ENCODE measurements at regions not wholly inside any gene's neighbourhood (a gene's known extent, or its start where the extent isn't known, plus 50 kb on each side); places are given as distances from the start of the nearest gene placed in this dataset.

DNA sequence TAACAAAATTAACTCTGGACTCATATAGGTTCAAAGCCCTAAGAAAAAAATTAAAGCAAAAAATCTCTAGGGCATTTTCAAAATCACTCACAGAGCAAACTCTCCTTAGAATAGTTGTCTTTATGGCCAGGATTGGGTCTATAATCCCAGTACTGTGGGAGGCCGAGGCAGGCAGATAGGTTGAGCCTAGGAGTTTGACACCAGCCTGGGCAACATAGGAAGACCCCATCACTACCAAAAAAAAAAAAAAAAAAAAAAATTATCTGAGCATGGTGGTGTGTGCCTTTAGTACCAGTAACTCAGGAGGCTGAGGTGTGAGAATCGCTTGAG lies 378.1 kb upstream of the TGFBR2 start:
- H3K4me1 ChIP-seq (ENCODE audit: insufficient read depth, low read length): peaks cover 8% of the 10 kb centered on the region; the same call in 1 of the 2 replicates
- no peak overlapping the region for H3K9ac ChIP-seq (ENCODE audit: low read depth, low read length)
- no peaks in the 10 kb centered on the region for H3K9me3 ChIP-seq (ENCODE audit: control insufficient read depth, insufficient read depth, low read length)
- H3K36me3 ChIP-seq (ENCODE audit: insufficient read depth, low read length): no peaks in the 10 kb centered on the region

DNA sequence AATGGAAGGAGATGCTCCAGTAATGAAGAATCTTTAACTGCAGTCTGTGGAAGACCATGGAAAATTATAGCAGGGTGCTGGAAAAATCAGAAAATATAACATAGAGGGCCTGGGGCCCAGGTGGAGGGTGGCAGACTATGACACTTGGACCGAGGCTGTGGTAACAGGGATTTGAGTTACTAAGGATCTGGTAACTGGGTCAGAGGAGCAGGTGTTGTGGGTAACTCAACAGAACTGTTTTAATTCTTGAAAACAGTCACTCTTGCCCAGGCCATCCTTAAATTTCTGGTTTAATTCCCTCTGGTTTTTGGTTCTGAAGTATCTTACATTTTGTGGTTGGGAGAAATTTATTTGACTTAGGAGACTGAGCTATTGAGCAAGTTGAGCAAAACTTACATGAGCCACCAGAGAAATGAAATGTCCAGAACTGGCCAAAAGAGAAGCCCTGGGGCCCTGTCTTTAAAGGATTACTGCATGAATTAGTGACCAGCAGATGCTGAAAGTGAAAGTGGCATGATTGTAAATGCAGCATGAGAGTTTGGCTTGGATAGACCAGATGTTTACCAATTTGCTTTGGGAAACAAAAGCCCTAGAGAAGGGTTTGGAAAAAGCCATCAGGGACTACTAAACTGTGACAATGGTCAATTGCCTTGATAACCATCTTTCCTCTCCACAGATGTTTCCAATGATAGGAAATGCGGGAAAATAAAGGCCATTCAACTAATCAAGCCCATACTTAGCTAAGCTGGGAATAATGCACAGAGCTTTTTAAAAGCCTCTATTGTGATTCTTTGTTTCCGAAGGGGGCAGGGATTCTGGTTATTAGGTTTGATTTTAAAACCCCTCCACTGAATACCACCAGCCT lies 374.9 kb upstream of the TGFBR2 start:
- no peak overlapping the region for H3K9ac ChIP-seq (ENCODE audit: low read depth, low read length)
- peaks cover 8% of the 10 kb centered on the region; the same call in 1 of the 2 replicates for H3K4me1 ChIP-seq (ENCODE audit: insufficient read depth, low read length)
- H3K36me3 ChIP-seq (ENCODE audit: insufficient read depth, low read length): no peaks in the 10 kb centered on the region
- no peaks in the 10 kb centered on the region for H3K9me3 ChIP-seq (ENCODE audit: control insufficient read depth, insufficient read depth, low read length)

DNA sequence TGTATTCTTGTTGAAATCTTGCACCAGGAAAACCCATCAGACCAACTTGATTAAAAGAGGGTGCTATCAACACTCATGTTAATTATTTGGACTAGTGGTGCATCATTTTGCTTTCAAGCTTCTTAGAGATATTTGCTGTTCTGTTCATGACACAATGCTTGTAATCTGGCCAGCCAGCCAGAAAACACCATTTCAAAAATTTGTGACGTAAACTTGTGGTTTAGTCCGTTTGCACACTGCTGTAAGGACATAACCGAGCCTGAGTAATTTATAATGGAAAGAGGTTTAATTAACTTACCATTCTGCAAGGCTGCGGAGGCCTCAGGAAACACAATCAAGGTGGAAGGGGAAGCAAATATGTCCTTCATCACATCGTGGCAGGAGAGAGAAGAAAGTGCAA lies 374.3 kb upstream of the TGFBR2 start:
- no peaks in the 10 kb centered on the region for H3K36me3 ChIP-seq (ENCODE audit: insufficient read depth, low read length)
- H3K9ac ChIP-seq (ENCODE audit: low read depth, low read length): no peak overlapping the region
- H3K9me3 ChIP-seq (ENCODE audit: control insufficient read depth, insufficient read depth, low read length): no peaks in the 10 kb centered on the region
- peaks cover 8% of the 10 kb centered on the region; the same call in 1 of the 2 replicates for H3K4me1 ChIP-seq (ENCODE audit: insufficient read depth, low read length)

DNA sequence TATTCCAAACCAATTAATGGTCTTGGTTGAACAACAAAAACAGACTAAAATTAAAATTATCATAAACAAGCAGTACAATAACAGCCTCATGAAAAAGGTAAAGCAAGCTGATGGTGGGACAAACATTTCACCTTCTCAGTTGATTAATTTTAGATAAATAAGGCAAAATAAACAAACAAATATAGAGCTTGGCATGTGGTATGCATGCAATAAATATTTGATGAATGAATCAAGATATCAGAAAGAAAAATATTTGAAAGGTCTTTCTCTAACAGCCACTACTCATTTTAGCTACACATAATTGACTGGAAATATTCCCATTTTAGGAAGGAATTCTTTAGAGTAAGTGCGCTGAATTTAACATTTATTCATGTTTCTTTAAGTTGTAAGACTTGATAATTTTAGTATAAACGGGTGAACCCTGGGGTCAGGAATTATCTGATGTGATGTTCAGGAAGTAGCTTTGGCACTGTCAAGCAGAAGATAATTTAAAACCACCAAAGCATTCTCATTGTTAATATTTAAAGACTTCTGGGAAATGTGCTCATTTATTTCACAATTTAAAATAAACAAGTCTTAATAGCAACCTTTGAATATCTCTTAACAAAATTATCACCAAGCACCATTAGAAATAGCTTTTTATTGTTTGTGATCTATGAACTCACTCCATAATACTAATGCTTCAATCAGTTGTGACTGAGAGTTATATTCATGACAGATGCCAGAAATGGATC lies 372.3 kb upstream of the TGFBR2 start:
- Histone ChIP-seq H3K36me3 (ENCODE audit: insufficient read depth, low read length) (no peaks in the 10 kb centered on the region), H3K4me1 (ENCODE audit: insufficient read depth, low read length) (peaks cover 8% of the 10 kb centered on the region; the same call in 1 of the 2 replicates), H3K9me3 (ENCODE audit: control insufficient read depth, insufficient read depth, low read length) (no peaks in the 10 kb centered on the region), H3K9ac (ENCODE audit: low read depth, low read length) (no peak overlapping the region)

GRCh38 chr3:30236011-30236410 lies 370.4 kb upstream of the TGFBR2 start:
- Histone ChIP-seq H3K9me3 (ENCODE audit: control insufficient read depth, insufficient read depth, low read length) (no peaks in the 10 kb centered on the region), H3K36me3 (ENCODE audit: insufficient read depth, low read length) (no peaks in the 10 kb centered on the region), H3K9ac (ENCODE audit: low read depth, low read length) (no peak overlapping the region), H3K4me1 (ENCODE audit: insufficient read depth, low read length) (peaks cover 8% of the 10 kb centered on the region; the same call in 1 of the 2 replicates)

DNA sequence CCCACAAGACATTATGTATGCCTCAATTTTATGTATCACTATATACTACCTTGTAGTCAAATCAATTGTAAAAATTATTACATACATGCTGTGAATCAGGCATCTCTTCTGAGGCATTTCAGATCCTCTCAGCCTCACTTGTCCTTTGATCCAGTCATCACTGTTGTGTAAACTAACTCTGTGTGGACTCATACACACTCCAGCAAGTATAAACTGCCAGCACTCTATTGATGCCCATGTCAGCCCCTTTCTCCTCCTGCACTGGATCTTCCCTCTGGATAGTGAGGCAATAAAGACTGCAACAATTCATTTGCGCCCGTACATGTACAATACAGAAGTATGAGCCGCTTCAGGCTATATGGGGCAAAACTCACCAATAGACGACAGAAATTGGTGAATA lies 364.7 kb upstream of the TGFBR2 start:
- Histone ChIP-seq H3K4me1 (ENCODE audit: insufficient read depth, low read length) (0 out of 2 replicates have a peak, but pooled peaks cover 6% of the 10 kb centered on the region), H3K36me3 (ENCODE audit: insufficient read depth, low read length) (no peaks in the 10 kb centered on the region), H3K9ac (ENCODE audit: low read depth, low read length) (no peak overlapping the region), H3K9me3 (ENCODE audit: control insufficient read depth, insufficient read depth, low read length) (no peaks in the 10 kb centered on the region)

- Histone ChIP-seq H3K9me3 (ENCODE audit: control insufficient read depth, insufficient read depth, low read length) (no peaks in the 10 kb centered on the region), H3K36me3 (ENCODE audit: insufficient read depth, low read length) (no peaks in the 10 kb centered on the region), H3K4me1 (ENCODE audit: insufficient read depth, low read length) (0 out of 2 replicates have a peak, but pooled peaks cover 6% of the 10 kb centered on the region), H3K9ac (ENCODE audit: low read depth, low read length) (no peak overlapping the region)
Observed at GRCh38 chr3:30245858-30246622, 360.4 kb upstream of the TGFBR2 start.

DNA sequence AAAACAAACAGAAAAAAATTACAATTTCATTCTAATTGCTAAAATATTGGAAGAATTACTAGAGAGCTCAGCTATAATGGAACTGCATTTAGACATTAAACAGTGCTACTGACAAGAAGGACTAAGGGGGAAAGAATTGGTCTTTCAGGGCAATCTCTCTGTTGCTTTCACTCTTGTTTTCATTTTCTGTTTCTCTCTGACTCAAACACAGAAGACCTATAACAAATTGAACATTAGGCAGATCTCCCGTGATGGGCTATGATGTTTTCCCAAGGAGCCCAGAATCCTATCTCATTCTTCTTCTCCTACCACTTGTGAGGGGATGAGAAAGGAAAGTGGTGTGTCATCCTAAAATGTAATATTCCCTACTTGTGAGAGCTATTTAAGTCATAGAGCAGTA lies 358.0 kb upstream of the TGFBR2 start:
- Histone ChIP-seq H3K9me3 (ENCODE audit: control insufficient read depth, insufficient read depth, low read length) (no peaks in the 10 kb centered on the region), H3K9ac (ENCODE audit: low read depth, low read length) (no peak overlapping the region), H3K36me3 (ENCODE audit: insufficient read depth, low read length) (no peaks in the 10 kb centered on the region), H3K4me1 (ENCODE audit: insufficient read depth, low read length) (0 out of 2 replicates have a peak, but pooled peaks cover 6% of the 10 kb centered on the region)

GRCh38 chr3:30252474-30252873 lies 353.9 kb upstream of the TGFBR2 start:
- Histone ChIP-seq H3K9ac (ENCODE audit: low read depth, low read length) (no peak overlapping the region), H3K4me1 (ENCODE audit: insufficient read depth, low read length) (no peaks in the 10 kb centered on the region), H3K9me3 (ENCODE audit: control insufficient read depth, insufficient read depth, low read length) (no peaks in the 10 kb centered on the region; the same call in 1 of the 2 replicates), H3K36me3 (ENCODE audit: insufficient read depth, low read length) (no peaks in the 10 kb centered on the region)

DNA sequence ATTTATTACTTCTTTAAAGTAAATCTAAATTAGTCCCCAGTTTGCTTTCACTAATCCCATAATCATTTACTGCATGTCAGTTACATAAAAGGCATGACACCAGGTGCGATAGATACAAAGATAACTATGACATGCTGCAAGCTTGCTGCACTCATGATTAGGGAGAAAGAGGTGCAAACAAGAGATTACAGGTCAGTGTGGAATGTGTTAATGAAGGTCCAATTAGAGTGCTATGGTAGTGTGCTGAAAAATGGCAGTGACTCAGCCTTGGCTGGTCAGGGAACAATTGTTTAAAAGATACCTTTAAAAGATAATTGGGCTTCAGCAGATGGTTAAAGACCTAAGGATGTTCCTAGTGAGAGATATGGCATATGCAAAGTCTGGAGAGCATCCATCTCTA lies 352.6 kb upstream of the TGFBR2 start:
- Histone ChIP-seq H3K4me1 (ENCODE audit: insufficient read depth, low read length) (peaks cover 8% of the 10 kb centered on the region), H3K9ac (ENCODE audit: low read depth, low read length) (no peak overlapping the region), H3K9me3 (ENCODE audit: control insufficient read depth, insufficient read depth, low read length) (no peaks in the 10 kb centered on the region; the same call in 1 of the 2 replicates), H3K36me3 (ENCODE audit: insufficient read depth, low read length) (no peaks in the 10 kb centered on the region)

DNA sequence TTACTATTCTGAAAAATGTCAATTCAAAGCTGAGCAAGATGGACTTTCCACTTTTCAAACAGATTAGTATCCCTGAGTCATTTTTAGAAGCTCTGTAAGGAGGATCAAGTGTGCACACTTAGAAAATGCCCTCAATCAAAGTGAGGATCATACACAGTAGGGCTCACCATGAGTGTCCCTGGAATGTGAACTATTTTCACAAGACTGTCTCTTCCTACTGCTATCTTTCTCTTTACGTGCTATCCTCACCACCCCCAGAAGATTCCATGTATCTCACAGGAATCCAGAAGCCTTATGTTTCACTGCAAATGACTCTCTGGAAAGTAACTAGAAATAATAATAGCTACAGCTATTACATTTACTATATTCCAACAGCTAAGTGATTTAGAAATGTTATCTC lies 349.9 kb upstream of the TGFBR2 start:
- H3K4me1 ChIP-seq (ENCODE audit: insufficient read depth, low read length): peaks cover 23% of the 10 kb centered on the region
- H3K9ac ChIP-seq (ENCODE audit: low read depth, low read length): no peak overlapping the region
- H3K36me3 ChIP-seq (ENCODE audit: insufficient read depth, low read length): no peaks in the 10 kb centered on the region
- no peaks in the 10 kb centered on the region; the same call in 1 of the 2 replicates for H3K9me3 ChIP-seq (ENCODE audit: control insufficient read depth, insufficient read depth, low read length)

- peaks cover 23% of the 10 kb centered on the region for H3K4me1 ChIP-seq (ENCODE audit: insufficient read depth, low read length)
- no peak overlapping the region for H3K9ac ChIP-seq (ENCODE audit: low read depth, low read length)
- H3K36me3 ChIP-seq (ENCODE audit: insufficient read depth, low read length): no peaks in the 10 kb centered on the region
- no peaks in the 10 kb centered on the region; the same call in 1 of the 2 replicates for H3K9me3 ChIP-seq (ENCODE audit: control insufficient read depth, insufficient read depth, low read length)
Observed at GRCh38 chr3:30258426-30259392, 347.7 kb upstream of the TGFBR2 start.

DNA sequence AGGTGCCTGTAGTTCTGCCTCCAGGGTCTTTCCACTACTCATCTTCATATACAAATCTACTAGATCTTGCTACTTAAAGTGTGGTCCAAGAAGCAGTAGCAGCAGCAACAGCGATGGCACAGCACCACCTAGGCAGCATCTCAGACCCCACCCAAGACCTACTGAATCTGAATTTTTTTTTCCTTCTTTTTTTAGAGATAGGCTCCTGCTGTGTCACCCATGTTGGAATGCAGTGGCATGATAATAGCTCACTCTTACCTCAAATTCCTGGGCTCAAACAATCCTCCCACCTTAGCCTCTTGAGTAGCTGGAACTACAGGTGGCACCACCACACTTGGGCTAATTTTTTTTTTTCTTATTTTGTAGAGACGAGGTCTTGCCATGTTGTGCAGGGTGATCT lies 346.7 kb upstream of the TGFBR2 start:
- no peaks in the 10 kb centered on the region for H3K36me3 ChIP-seq (ENCODE audit: insufficient read depth, low read length)
- peaks cover 23% of the 10 kb centered on the region for H3K4me1 ChIP-seq (ENCODE audit: insufficient read depth, low read length)
- no peak overlapping the region for H3K9ac ChIP-seq (ENCODE audit: low read depth, low read length)
- H3K9me3 ChIP-seq (ENCODE audit: control insufficient read depth, insufficient read depth, low read length): no peaks in the 10 kb centered on the region

Data from ES-I3 (cell line).